GM12865 (cell line): ENCODE measurements at regions not wholly inside any gene's neighbourhood (a gene's known extent, or its start where the extent isn't known, plus 50 kb on each side); places are given as distances from the start of the nearest gene placed in this dataset.

Experiments used
- DNase-seq: peaks from one replicate; pipeline ENCODE4 v3.0.0; 2010; ENCODE audit warnings: low read depth
- H3K4me3 ChIP-seq: 2 replicates; pipeline ENCODE4 v1.5.1; 2011; ENCODE audit warnings: mild to moderate bottlenecking, low read depth, low read length, control low read depth
- CTCF ChIP-seq: IDR thresholded peaks from 2 replicates; pipeline ENCODE4 v1.5.1; 2011; ENCODE audit warnings: low read length, control low read depth, low read depth, inconsistent platforms; ENCODE audit not compliant: insufficient read depth; ENCODE audit errors: missing control alignments

DNA sequence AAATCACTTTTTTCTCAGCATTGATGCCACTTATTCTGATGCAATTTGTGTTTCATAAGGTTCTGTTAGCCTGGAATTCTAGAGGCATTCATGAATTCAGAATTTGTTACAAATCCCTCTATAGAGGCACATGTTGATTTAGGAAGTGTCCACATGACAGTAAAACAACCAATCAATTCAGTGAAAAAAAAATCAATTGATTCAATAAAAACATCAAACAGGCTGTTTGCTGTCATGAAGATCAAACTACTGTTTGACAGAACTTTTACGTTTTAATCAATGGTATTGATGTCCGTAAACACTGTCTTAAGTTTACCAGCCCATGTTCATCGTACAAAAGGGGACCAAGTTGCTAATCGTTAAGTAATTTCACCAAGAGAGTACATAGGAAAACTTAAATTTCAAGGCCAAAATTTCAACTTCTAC is 261.5 kb downstream of the FIGN start:
- no peak for DNase-seq
- H3K4me3 ChIP-seq, result no peak overlapping the region
- no peak for TF ChIP-seq CTCF

DNA sequence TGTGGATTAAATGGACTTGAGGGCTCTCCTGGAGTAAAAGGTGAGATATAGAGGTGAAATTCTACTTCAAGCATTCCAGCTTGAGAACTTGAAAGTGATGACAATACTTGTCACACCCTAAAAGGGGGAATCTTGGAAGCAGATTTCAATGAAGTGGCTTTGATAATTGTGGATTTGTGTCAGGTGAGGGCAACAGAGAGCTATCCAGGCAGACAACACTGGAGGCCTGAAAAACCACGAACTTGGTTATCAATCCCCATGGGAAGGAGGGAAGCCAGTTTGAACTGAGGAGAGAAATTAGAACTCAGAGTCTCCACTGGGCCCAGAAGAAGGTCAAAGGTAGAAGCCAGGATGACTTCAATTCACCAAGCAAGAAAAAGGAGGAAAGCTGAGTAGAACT is 263.9 kb downstream of the FIGN start:
- no peak for DNase-seq
- H3K4me3 ChIP-seq, result no peak overlapping the region
- no peak for TF ChIP-seq CTCF

DNA sequence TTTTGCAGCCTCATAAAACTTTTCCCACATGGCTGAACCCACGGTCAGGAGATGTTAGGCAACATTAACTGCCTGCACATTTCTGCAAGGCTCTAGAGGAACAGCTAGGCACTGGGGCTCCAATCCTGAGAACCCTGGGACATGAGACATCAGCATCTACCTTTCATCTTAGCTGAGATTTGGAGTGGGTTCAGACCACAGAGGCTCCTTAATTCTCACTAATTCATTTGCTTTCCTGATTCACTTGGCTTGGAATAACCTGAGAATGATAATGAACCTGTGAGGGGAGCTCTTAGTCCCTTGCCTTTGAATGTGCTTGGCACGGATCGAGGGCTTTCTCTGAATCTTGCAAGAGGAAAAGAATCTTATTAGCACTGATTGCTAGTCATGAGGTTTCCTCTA is 266.2 kb downstream of the FIGN start:
- TF ChIP-seq CTCF, result no peak

GRCh38 chr2:163467251-163467630 is 268.6 kb downstream of the FIGN start:
- TF ChIP-seq CTCF, result no peak
- H3K4me3 ChIP-seq, result no peak overlapping the region
- no peak for DNase-seq

More for the DNA sequence above, 266.2 kb downstream of the FIGN start:
- DNase-seq, result no peak
- H3K4me3 ChIP-seq, result no peak overlapping the region

DNA sequence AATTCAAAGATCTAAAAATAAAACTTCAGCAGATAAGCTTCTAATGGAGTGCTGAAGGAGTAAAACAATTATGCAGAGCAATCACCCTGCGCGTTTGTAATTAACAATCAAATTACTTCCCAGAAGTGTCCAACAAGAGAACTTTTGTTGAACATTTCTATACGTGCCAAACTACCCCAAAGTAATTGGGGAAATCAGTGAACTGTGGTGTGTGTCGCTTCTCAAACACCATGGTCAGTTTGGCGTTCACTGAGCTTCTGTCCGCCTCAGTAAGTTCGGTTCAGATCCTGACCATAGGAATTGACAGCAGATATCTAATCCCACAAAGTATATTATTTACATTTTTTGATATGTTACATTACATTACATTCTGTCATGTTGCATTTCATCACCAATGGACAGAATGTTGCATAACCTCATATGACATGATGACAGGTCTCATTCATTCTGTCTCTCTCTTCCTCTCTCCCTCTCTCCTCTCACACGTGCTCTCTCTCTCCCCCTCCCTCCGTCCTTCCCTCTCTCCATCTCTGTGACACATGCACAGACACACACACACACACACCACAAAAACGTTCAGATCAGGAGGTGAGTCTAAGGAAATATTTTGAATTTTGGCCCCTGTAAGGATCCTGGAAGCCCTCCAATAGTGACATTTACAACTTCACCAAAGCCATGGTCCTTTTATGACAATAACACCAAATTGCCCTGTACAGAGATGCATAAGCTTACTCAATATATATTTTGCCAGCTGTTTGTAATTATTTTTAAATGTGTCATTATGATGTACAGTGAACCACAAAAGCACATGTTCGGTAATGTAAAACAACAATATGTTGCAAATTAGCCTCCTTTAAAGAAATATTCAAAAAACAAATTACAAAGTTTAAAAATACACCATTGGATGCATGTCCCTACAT is 269.2 kb downstream of the FIGN start:
- no peak for DNase-seq
- no peak for TF ChIP-seq CTCF
- H3K4me3 ChIP-seq, result no peak overlapping the region

GRCh38 chr2:163465440-163465839 is 270.4 kb downstream of the FIGN start:
- no peak for DNase-seq
- TF ChIP-seq CTCF, result no peak
- no peak overlapping the region for H3K4me3 ChIP-seq

GRCh38 chr2:163463411-163463810 is 272.4 kb downstream of the FIGN start:
- DNase-seq, result no peak
- H3K4me3 ChIP-seq, result no peak overlapping the region
- no peak for TF ChIP-seq CTCF
